ENCODE measurements at regions not wholly inside any gene's neighbourhood (a gene's known extent, or its start where the extent isn't known, plus 50 kb on each side); places are given as distances from the start of the nearest gene placed in this dataset.
A peak's percentile ranks its signal among the peaks of the same experiment; 100 is the strongest.

- no peak for DNase-seq (ENCODE audit: low read depth)
These were observed 1030.9 kb downstream of the FSTL5 start for GRCh38 chr4:161132715-161133425.

- DNase-seq (ENCODE audit: low read depth) = peak; percentile 31
These were observed 1042.3 kb downstream of the FSTL5 start for GRCh38 chr4:161121451-161121850.

GRCh38 chr4:161101881-161102280 is 1061.9 kb downstream of the FSTL5 start:
- DNase-seq (ENCODE audit: low read depth) = no peak

GRCh38 chr4:161097821-161098220 is 1066.0 kb downstream of the FSTL5 start:
- no peak for DNase-seq (ENCODE audit: low read depth)

- DNase-seq (ENCODE audit: low read depth) = no peak
These were observed 1102.8 kb downstream of the FSTL5 start for GRCh38 chr4:161061046-161061445.
